ENCODE measurements at regions not wholly inside any gene's neighbourhood (a gene's known extent, or its start where the extent isn't known, plus 50 kb on each side); places are given as distances from the start of the nearest gene placed in this dataset.

- no peak overlapping the region for H3K27ac ChIP-seq
- no peak for TF ChIP-seq CTCF (IDR thresholded peaks at IDR 0.05)
- H3K36me3 ChIP-seq, result no peaks in the 10 kb centered on the region
- H3K27me3 ChIP-seq, result no peaks in the 10 kb centered on the region
- no peaks in the 10 kb centered on the region for H3K4me1 ChIP-seq
- intact Hi-C loops (cut with DNase I), result no loop called here
- H3K9me3 ChIP-seq, result no peaks in the 10 kb centered on the region
- H3K4me3 ChIP-seq, result no peak overlapping the region
- ATAC-seq (no peak), DNase-seq (no peak)
Observed at GRCh38 chr16:74190292-74190691, 106.3 kb upstream of the PSMD7 start.

- Histone ChIP-seq H3K27me3 (no peaks in the 10 kb centered on the region), H3K4me1 (no peaks in the 10 kb centered on the region), H3K9me3 (no peaks in the 10 kb centered on the region), H3K36me3 (no peaks in the 10 kb centered on the region), H3K27ac (no peak overlapping the region), H3K4me3 (no peak overlapping the region)
- TF ChIP-seq CTCF (IDR thresholded peaks at IDR 0.05), result no peak
- ATAC-seq, result no peak
- intact Hi-C loops (cut with DNase I), result no loop called here
- DNase-seq, result no peak
Observed at GRCh38 chr16:74188856-74189255, 107.8 kb upstream of the PSMD7 start.

GRCh38 chr16:74186561-74186971 is 110.0 kb upstream of the PSMD7 start:
- DNase-seq (no peak), ATAC-seq (no peak)
- Histone ChIP-seq H3K36me3 (no peaks in the 10 kb centered on the region), H3K27me3 (no peaks in the 10 kb centered on the region), H3K4me1 (no peaks in the 10 kb centered on the region), H3K27ac (no peak overlapping the region), H3K9me3 (peaks cover 3% of the 10 kb centered on the region), H3K4me3 (no peak overlapping the region)
- intact Hi-C loops (cut with DNase I), result no loop called here
- no peak for TF ChIP-seq CTCF (IDR thresholded peaks at IDR 0.05)

GRCh38 chr16:74184839-74185238 is 111.8 kb upstream of the PSMD7 start:
- no peak for DNase-seq
- Histone ChIP-seq H3K4me3 (no peak overlapping the region), H3K4me1 (no peaks in the 10 kb centered on the region), H3K27ac (no peak overlapping the region), H3K27me3 (no peaks in the 10 kb centered on the region), H3K36me3 (no peaks in the 10 kb centered on the region), H3K9me3 (peaks cover 4% of the 10 kb centered on the region)
- intact Hi-C loops (cut with DNase I), result no loop called here
- no peak for TF ChIP-seq CTCF (IDR thresholded peaks at IDR 0.05)
- no peak for ATAC-seq

GRCh38 chr16:74183601-74184360 is 112.8 kb upstream of the PSMD7 start:
- Histone ChIP-seq H3K36me3 (no peaks in the 10 kb centered on the region), H3K27me3 (no peaks in the 10 kb centered on the region), H3K9me3 (peaks cover 4% of the 10 kb centered on the region), H3K27ac (no peak overlapping the region), H3K4me1 (no peaks in the 10 kb centered on the region), H3K4me3 (no peak overlapping the region)
- no peak for TF ChIP-seq CTCF (IDR thresholded peaks at IDR 0.05)
- intact Hi-C loops (cut with DNase I), result no loop called here
- DNase-seq, result no peak
- no peak for ATAC-seq
